Mucosa of descending colon (tissue), 3 donors: ENCODE measurements at regions not wholly inside any gene's neighbourhood (a gene's known extent, or its start where the extent isn't known, plus 50 kb on each side); places are given as distances from the start of the nearest gene placed in this dataset.

Experiments
- ATAC-seq: fragments of 200-7000 bp; cut with Tn5 transposase; one replicate; pipeline ENCODE4 v1.9.1; 2020; ENCODE audit warnings: mild to moderate bottlenecking, moderate library complexity
- DNase-seq, 3 donors: peaks; one replicate each; pipeline ENCODE4 v3.0.0-alpha.2; 2020
- H3K36me3 ChIP-seq: fragments of 200-600 bp; one replicate; pipeline ENCODE4 v1.8.0; 2021; ENCODE audit warnings: low read depth, mild to moderate bottlenecking
- H3K4me1 ChIP-seq: fragments of 200-600 bp; one replicate; pipeline ENCODE4 v1.8.0; 2021; ENCODE audit warnings: low read depth, mild to moderate bottlenecking
- H3K4me3 ChIP-seq: fragments of 200-600 bp; one replicate; pipeline ENCODE4 v1.8.0; 2021; ENCODE audit warnings: mild to moderate bottlenecking
- H3K9me3 ChIP-seq: fragments of 200-600 bp; one replicate; pipeline ENCODE4 v1.8.0; 2021; ENCODE audit warnings: mild to moderate bottlenecking
- intact Hi-C, 2 donors: fragments of 100-400 bp; cut with DNase I in 1 of 2; cut with micrococcal nuclease in 1 of 2; formaldehyde crosslinking; loops; one replicate each; pipeline versions ENCODE4 v1.11.0 to v1.11.1; 2022; cut with DNase I, micrococcal nuclease
- TF ChIP-seq, protein P1 (sequence below): fragments of 200-600 bp; IDR thresholded peaks from one replicate; pipeline ENCODE4 v1.8.0; 2022; ENCODE audit warnings: antibody characterized with exemption, mild to moderate bottlenecking
- donor health status: DM: no; HTN: no; CAD: no; lungs with moderate emphysema.
- donor health status: DM: no; HTN: no; CAD: no.
- donor health status: DM: no; HTN: yes; CAD: no.

- Histone ChIP-seq H3K4me3 (no peak overlapping the region), H3K9me3 (peaks cover 10% of the 10 kb centered on the region), H3K4me1 (no peaks in the 10 kb centered on the region), H3K36me3 (no peaks in the 10 kb centered on the region)
- intact Hi-C loops: no loop called here
- TF ChIP-seq, protein P1, sequence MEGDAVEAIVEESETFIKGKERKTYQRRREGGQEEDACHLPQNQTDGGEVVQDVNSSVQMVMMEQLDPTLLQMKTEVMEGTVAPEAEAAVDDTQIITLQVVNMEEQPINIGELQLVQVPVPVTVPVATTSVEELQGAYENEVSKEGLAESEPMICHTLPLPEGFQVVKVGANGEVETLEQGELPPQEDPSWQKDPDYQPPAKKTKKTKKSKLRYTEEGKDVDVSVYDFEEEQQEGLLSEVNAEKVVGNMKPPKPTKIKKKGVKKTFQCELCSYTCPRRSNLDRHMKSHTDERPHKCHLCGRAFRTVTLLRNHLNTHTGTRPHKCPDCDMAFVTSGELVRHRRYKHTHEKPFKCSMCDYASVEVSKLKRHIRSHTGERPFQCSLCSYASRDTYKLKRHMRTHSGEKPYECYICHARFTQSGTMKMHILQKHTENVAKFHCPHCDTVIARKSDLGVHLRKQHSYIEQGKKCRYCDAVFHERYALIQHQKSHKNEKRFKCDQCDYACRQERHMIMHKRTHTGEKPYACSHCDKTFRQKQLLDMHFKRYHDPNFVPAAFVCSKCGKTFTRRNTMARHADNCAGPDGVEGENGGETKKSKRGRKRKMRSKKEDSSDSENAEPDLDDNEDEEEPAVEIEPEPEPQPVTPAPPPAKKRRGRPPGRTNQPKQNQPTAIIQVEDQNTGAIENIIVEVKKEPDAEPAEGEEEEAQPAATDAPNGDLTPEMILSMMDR: no peak
- no peak for ATAC-seq
- no peak for DNase-seq
These were observed 724.0 kb downstream of the IRX1 start for GRCh38 chr5:4319478-4320128.

DNA sequence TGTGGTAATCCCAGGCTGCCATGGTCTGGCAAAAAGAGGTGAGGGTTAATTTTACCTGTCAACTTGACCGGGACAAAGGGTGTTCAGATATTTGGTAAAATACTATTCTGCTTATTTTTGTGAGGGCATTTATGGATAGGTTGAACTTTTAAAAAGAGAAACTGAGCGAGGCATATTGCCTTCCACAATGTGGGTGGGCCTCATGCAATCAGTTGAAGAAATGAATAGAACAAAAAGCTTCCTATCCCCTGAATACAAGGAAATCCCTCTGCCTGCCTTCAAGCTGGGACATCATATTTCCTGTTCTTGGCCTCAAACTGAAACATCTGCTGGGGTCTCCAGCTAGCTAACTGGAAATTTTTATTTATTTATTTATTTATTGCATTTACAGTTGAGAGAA, 734.7 kb downstream of the IRX1 start:
- no peak for ATAC-seq
- no peak for DNase-seq
- Histone ChIP-seq H3K36me3 (no peaks in the 10 kb centered on the region), H3K4me3 (no peak overlapping the region), H3K9me3 (peaks cover 12% of the 10 kb centered on the region), H3K4me1 (no peaks in the 10 kb centered on the region)
- TF ChIP-seq, protein P1: no peak
- intact Hi-C loops: no loop called here

DNA sequence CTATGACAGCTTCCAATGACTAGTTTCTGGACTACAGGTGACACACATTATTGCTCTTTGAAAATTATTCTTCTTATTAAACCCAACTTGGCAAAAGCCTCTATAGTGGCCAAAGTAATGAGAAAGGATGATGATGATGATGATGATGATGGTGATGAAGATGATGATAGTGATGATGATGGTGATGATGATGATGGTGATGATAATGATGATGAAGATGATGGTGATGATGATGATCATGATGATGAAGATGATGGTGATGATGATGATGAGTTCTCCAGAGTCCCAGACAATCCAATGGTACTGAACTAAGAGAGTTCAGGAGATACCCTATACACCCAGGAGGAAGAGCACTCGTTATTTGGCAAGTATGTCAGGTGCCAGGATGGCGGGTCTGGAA, 739.4 kb downstream of the IRX1 start:
- DNase-seq (no peak), ATAC-seq (no peak)
- Histone ChIP-seq H3K36me3 (no peaks in the 10 kb centered on the region), H3K4me1 (no peaks in the 10 kb centered on the region), H3K9me3 (peaks cover 16% of the 10 kb centered on the region), H3K4me3 (no peak overlapping the region)
- intact Hi-C loops: no loop called here
- TF ChIP-seq, protein P1: no peak

DNA sequence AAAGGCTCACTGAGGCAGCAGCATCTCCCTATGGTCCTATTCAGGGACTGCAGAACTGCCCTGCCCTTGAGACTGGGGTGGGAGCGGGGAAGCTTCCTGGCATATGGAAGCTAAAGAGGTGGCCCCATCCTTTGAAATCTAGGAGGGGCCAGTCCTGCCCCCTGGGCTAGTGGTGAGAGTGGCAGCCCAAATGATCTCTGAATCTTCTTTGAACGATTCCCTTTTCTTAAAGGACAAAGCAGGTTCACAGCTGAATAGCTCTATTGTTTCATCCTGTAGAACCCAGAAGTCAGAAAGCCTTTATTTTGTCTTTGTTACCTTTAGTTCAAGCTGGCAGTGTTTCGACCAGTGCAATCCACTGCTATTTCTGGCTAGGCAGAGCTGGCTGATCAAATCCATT, 741.9 kb downstream of the IRX1 start:
- DNase-seq (no peak), ATAC-seq (no peak)
- Histone ChIP-seq H3K4me3 (no peak overlapping the region), H3K9me3 (peaks cover 23% of the 10 kb centered on the region), H3K36me3 (no peaks in the 10 kb centered on the region), H3K4me1 (no peaks in the 10 kb centered on the region)
- TF ChIP-seq, protein P1: no peak
- intact Hi-C loops: no loop called here

GRCh38 chr5:4339949-4340348, 744.3 kb downstream of the IRX1 start:
- TF ChIP-seq, protein P1: no peak
- H3K36me3 ChIP-seq: no peaks in the 10 kb centered on the region
- H3K9me3 ChIP-seq: peaks cover 20% of the 10 kb centered on the region
- no peaks in the 10 kb centered on the region for H3K4me1 ChIP-seq
- ATAC-seq: no peak
- H3K4me3 ChIP-seq: no peak overlapping the region
- no peak for DNase-seq
- intact Hi-C loops: no loop called here

GRCh38 chr5:4345850-4346249, 750.2 kb downstream of the IRX1 start:
- H3K9me3 ChIP-seq: peaks cover 5% of the 10 kb centered on the region
- intact Hi-C loops: no loop called here
- no peaks in the 10 kb centered on the region for H3K4me1 ChIP-seq
- TF ChIP-seq, protein P1: no peak
- H3K36me3 ChIP-seq: no peaks in the 10 kb centered on the region
- no peak overlapping the region for H3K4me3 ChIP-seq
- ATAC-seq (no peak), DNase-seq (no peak)
